HG03442 (cell line): ENCODE measurements at regions not wholly inside any gene's neighbourhood (a gene's known extent, or its start where the extent isn't known, plus 50 kb on each side); places are given as distances from the start of the nearest gene placed in this dataset.
"Not testable (repeated sequence)": the region's sequence is repeated elsewhere in the genome, so short reads cannot be mapped to it uniquely, and the experiment has no call there.

Experiments
- ATAC-seq: cut with Tn5 transposase; IDR thresholded peaks from one replicate; pipeline ENCODE4 v1.9.1; 2021; ENCODE audit warnings: mild to moderate bottlenecking, moderate library complexity; ENCODE audit not compliant: unreplicated experiment

GRCh38 chr2:187075671-187076070 lies 226.7 kb upstream of the ZSWIM2 start:
- no peak for ATAC-seq

- ATAC-seq: no peak
These were observed 226.2 kb upstream of the ZSWIM2 start for GRCh38 chr2:187075199-187075635.

- ATAC-seq: no peak
These were observed 209.2 kb upstream of the ZSWIM2 start for GRCh38 chr2:187058198-187058597.

- ATAC-seq: no peak
These were observed 208.5 kb upstream of the ZSWIM2 start for GRCh38 chr2:187057466-187057865.

- no peak for ATAC-seq
These were observed 207.7 kb upstream of the ZSWIM2 start for GRCh38 chr2:187056416-187057334.

- no peak for ATAC-seq
These were observed 206.5 kb upstream of the ZSWIM2 start for GRCh38 chr2:187055463-187055862.

GRCh38 chr2:187054501-187055319 lies 205.7 kb upstream of the ZSWIM2 start:
- no peak for ATAC-seq

- ATAC-seq: peak; percentile 91
These were observed 202.4 kb upstream of the ZSWIM2 start for GRCh38 chr2:187051350-187051749.

- no peak for ATAC-seq
These were observed 201.5 kb upstream of the ZSWIM2 start for GRCh38 chr2:187050409-187050998.

GRCh38 chr2:187037310-187037709 lies 188.3 kb upstream of the ZSWIM2 start:
- ATAC-seq: no peak

GRCh38 chr2:187034434-187034833 lies 185.5 kb upstream of the ZSWIM2 start:
- ATAC-seq: no peak

- ATAC-seq: no peak
These were observed 175.8 kb upstream of the ZSWIM2 start for GRCh38 chr2:187024739-187025138.

- not testable (repeated sequence) for ATAC-seq
These were observed 175.0 kb upstream of the ZSWIM2 start for GRCh38 chr2:187023996-187024395.

- ATAC-seq: no peak
These were observed 168.5 kb upstream of the ZSWIM2 start for GRCh38 chr2:187017438-187017837.

- no peak for ATAC-seq
These were observed 164.1 kb upstream of the ZSWIM2 start for GRCh38 chr2:187013058-187013457.

GRCh38 chr2:187011206-187011832 lies 162.3 kb upstream of the ZSWIM2 start:
- ATAC-seq: no peak

GRCh38 chr2:187009483-187010239 lies 160.7 kb upstream of the ZSWIM2 start:
- ATAC-seq: no peak

- ATAC-seq: no peak
These were observed 159.1 kb upstream of the ZSWIM2 start for GRCh38 chr2:187008111-187008510.

- no peak for ATAC-seq
These were observed 154.6 kb upstream of the ZSWIM2 start for GRCh38 chr2:187003611-187004010.

GRCh38 chr2:187003038-187003554 lies 154.1 kb upstream of the ZSWIM2 start:
- ATAC-seq: no peak
